Liver (tissue), 3 donors: ENCODE measurements at regions not wholly inside any gene's neighbourhood (a gene's known extent, or its start where the extent isn't known, plus 50 kb on each side); places are given as distances from the start of the nearest gene placed in this dataset.

ENCODE experiments used
- CTCF ChIP-seq: fragments of 150-350 bp; IDR thresholded peaks from 2 replicates; pipeline ENCODE4 v1.5.1; 2017; ENCODE audit warnings: improper control_type of control experiment, low read depth, low read length; ENCODE audit not compliant: missing input control
- EGR1 ChIP-seq, 2 donors: IDR thresholded peaks; 2 replicates each; pipeline ENCODE4 v1.6.1; 2016 to 2018; ENCODE audit warnings: antibody characterized with exemption in 2 of 2, low read depth in 2 of 2
- GABPA ChIP-seq, 2 donors: IDR thresholded peaks in 1 of 2; conservative IDR thresholded peaks in 1 of 2; 2 replicates each; pipeline ENCODE4 v1.6.1; 2016; ENCODE audit warnings: antibody characterized with exemption in 2 of 2, mild to moderate bottlenecking in 1 of 2, moderate library complexity in 1 of 2
- RAD21 ChIP-seq, 2 donors: IDR thresholded peaks; 2 replicates each; pipeline ENCODE4 v1.6.1; 2016; ENCODE audit warnings: antibody characterized with exemption in 2 of 2, mild to moderate bottlenecking in 2 of 2
- TF ChIP-seq, protein P1 (sequence below): IDR thresholded peaks from 2 replicates; pipeline ENCODE4 v1.6.1; 2016; ENCODE audit warnings: antibody characterized with exemption
- donor health status: healthy.
- donor health status: healthy.

DNA sequence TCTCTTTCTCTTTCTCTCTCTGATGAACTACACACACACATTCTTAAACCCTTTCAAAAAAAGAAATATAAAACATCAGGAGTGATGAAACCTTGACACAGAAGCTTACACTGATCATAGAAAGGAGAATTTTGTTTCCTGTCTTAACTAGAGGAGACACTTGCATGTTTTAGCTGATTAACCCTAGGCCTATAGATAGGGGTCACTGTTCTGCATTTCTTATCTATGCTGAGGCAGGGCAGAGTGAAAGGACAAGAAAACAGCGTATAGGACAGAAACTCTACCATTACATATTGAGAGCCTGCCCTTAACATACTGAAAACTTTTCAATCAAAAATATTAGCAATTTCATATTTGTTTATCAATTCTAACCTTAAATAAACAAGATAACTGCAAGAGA, 680.6 kb upstream of the MBL2 start:
- TF ChIP-seq CTCF, result peak; percentile 17
- TF ChIP-seq EGR1 (IDR thresholded peaks at IDR 0.05; ENCODE audit: low read depth in 2 of 2), result no peak
- peak; percentile 43 to 61 for TF ChIP-seq RAD21 (IDR thresholded peaks at IDR 0.05)
- TF ChIP-seq, protein P1, sequence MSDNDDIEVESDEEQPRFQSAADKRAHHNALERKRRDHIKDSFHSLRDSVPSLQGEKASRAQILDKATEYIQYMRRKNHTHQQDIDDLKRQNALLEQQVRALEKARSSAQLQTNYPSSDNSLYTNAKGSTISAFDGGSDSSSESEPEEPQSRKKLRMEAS, result no peak
- TF ChIP-seq GABPA (IDR thresholded peaks at IDR 0.05 in 1 of 2, conservative IDR thresholded peaks at IDR 0.05 in 1 of 2), result no peak
